GM12892 (cell line): ENCODE measurements at regions not wholly inside any gene's neighbourhood (a gene's known extent, or its start where the extent isn't known, plus 50 kb on each side); places are given as distances from the start of the nearest gene placed in this dataset.

Source experiments
- POLR2A ChIP-seq: IDR thresholded peaks from 2 replicates; pipeline ENCODE4 v1.6.1; 2011; ENCODE audit warnings: low read depth, low read length, control low read depth
- POLR2AphosphoS5 ChIP-seq: IDR thresholded peaks from 2 replicates; pipeline ENCODE4 v1.6.1; 2011; ENCODE audit warnings: low read depth, low read length, control low read depth
- TAF1 ChIP-seq: IDR thresholded peaks from 2 replicates; pipeline ENCODE4 v1.6.1; 2011; ENCODE audit warnings: low read depth, mild to moderate bottlenecking, control low read depth, low read length, borderline replicate concordance

DNA sequence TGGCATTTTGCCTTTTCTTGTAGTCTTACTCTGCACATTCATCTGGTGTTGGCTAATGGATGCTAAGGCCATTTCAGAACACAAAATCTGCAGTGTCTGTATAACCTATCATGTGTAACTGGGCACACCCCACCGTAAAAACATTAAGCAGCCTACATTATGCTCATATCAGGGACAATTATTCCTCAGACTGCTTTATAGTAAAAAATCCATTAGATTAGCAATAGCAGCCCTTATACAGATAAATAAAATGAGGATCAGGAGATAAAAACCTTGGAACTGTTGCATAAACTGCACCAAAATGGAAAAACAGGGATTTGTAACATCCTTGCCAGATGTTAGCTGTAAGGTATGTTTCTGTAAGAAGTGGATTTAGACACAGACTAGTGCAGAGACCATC is 288.8 kb downstream of the HS3ST1 start:
- no peak for TF ChIP-seq POLR2A
- TF ChIP-seq TAF1: no peak
- TF ChIP-seq POLR2AphosphoS5: no peak
